Smooth muscle cell (in vitro differentiated cells): ENCODE measurements at regions not wholly inside any gene's neighbourhood (a gene's known extent, or its start where the extent isn't known, plus 50 kb on each side); places are given as distances from the start of the nearest gene placed in this dataset.

ENCODE experiments used
- DNase-seq: peaks from one replicate; lab custom pipeline; 2025; ENCODE audit not compliant: unreplicated experiment; lab: John Stamatoyannopoulos, UW
- H2AFZ ChIP-seq: fragments of 200-600 bp; sonication (generic); 2 replicates; pipeline ENCODE4 v1.6.0; 2016; ENCODE audit warnings: antibody characterized with exemption, low read depth, mild to moderate bottlenecking
- H3F3A ChIP-seq: fragments of 200-600 bp; sonication (generic); 2 replicates; pipeline ENCODE4 v1.6.0; 2017; ENCODE audit warnings: antibody characterized with exemption, low read depth
- H3K27ac ChIP-seq: fragments of 200-600 bp; sonication (generic); 2 replicates; pipeline ENCODE4 v1.5.1; 2016; ENCODE audit warnings: low read depth, mild to moderate bottlenecking
- H3K27me3 ChIP-seq: fragments of 200-600 bp; sonication (generic); 2 replicates; pipeline ENCODE4 v1.6.1; 2016; ENCODE audit warnings: low read depth, mild to moderate bottlenecking
- H3K36me3 ChIP-seq: fragments of 200-600 bp; sonication (generic); 2 replicates; pipeline ENCODE4 v1.5.1; 2016; ENCODE audit warnings: low read depth
- H3K4me1 ChIP-seq: fragments of 200-600 bp; sonication (generic); 2 replicates; pipeline ENCODE4 v1.5.1; 2016; ENCODE audit warnings: low read depth
- H3K4me2 ChIP-seq: fragments of 200-600 bp; sonication (generic); 2 replicates; pipeline ENCODE4 v1.6.0; 2016; ENCODE audit warnings: mild to moderate bottlenecking
- H3K4me3 ChIP-seq: fragments of 200-600 bp; sonication (generic); 2 replicates; pipeline ENCODE4 v1.5.1; 2016; ENCODE audit warnings: mild to moderate bottlenecking
- H3K79me2 ChIP-seq: fragments of 200-600 bp; sonication (generic); 2 replicates; pipeline ENCODE4 v1.6.0; 2016; ENCODE audit warnings: low read depth, mild to moderate bottlenecking
- H3K9ac ChIP-seq: fragments of 200-600 bp; sonication (generic); 2 replicates; pipeline ENCODE4 v1.6.0; 2016; ENCODE audit warnings: low read depth
- H3K9me3 ChIP-seq: fragments of 200-600 bp; sonication (generic); replicated peaks from 2 replicates; pipeline ENCODE4 v1.5.1; 2016; ENCODE audit warnings: low read depth
- H4K20me1 ChIP-seq: fragments of 200-600 bp; sonication (generic); 2 replicates; pipeline ENCODE4 v1.6.0; 2016; ENCODE audit warnings: low read depth
- WGBS: methylation state at CpG from one replicate; pipeline ENCODE4 v1.1.7; 2016; ENCODE audit warnings: low lambda C conversion rate; 5-methylcytosine and 5-hydroxymethylcytosine counted together
- TF ChIP-seq, protein P1 (sequence below): fragments of 200-600 bp; sonication (generic); IDR thresholded peaks from 2 replicates; pipeline ENCODE4 v1.5.1; 2017; ENCODE audit warnings: borderline replicate concordance, mild to moderate bottlenecking, antibody characterized with exemption; ENCODE audit not compliant: insufficient read depth, poor library complexity, severe bottlenecking

DNA sequence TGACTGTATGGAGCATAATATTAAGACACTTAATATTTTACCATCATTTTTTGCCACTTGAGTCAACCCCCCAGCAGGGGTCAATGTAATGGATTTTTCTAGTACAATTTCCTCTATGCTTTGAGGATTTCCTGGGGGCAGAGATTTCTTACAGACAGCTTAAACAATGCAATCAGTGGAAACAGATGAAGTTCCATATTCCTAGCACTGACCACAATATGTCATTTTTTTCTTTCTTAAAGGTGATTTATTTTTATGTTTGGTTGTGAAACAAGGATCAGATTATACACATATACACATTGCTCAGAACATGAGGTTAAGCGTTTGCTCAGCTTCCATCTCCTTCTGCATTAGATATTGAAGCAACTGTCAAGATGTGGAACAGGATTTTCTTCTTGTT lies 82.0 kb upstream of the ID4 start:
- Histone ChIP-seq H3K4me2 (no peak overlapping the region), H2AFZ (no peak overlapping the region), H4K20me1 (no peaks in the 10 kb centered on the region), H3K9ac (no peak overlapping the region), H3K9me3 (no peaks in the 10 kb centered on the region), H3K4me1 (peaks cover 6% of the 10 kb centered on the region), H3K27ac (no peak overlapping the region), H3F3A (no peaks in the 10 kb centered on the region), H3K36me3 (no peaks in the 10 kb centered on the region), H3K27me3 (no peaks in the 10 kb centered on the region), H3K79me2 (no peaks in the 10 kb centered on the region), H3K4me3 (no peak overlapping the region)
- 89% methylated on average over 1 of the region's 1 CpG for WGBS
- TF ChIP-seq, protein P1, sequence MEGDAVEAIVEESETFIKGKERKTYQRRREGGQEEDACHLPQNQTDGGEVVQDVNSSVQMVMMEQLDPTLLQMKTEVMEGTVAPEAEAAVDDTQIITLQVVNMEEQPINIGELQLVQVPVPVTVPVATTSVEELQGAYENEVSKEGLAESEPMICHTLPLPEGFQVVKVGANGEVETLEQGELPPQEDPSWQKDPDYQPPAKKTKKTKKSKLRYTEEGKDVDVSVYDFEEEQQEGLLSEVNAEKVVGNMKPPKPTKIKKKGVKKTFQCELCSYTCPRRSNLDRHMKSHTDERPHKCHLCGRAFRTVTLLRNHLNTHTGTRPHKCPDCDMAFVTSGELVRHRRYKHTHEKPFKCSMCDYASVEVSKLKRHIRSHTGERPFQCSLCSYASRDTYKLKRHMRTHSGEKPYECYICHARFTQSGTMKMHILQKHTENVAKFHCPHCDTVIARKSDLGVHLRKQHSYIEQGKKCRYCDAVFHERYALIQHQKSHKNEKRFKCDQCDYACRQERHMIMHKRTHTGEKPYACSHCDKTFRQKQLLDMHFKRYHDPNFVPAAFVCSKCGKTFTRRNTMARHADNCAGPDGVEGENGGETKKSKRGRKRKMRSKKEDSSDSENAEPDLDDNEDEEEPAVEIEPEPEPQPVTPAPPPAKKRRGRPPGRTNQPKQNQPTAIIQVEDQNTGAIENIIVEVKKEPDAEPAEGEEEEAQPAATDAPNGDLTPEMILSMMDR: no peak
- no peak for DNase-seq

DNA sequence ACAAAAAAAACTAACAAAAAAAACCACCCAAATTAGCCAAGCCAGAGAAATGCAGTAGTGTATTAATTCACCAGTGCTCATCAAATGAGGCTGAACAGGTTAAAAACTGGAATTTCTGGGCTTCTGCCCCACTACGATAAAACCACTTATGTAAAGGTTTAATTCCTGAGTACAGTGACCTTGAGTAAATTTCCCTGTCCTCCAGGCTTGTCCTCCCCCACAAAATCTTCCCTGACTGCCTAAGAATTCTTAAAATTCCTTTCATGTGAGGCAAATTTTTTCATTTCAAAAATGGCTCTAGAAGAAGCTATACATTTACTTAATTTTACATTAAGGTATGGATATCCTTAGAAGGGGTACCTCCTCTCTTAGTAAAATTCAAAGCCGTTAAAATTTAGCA lies 80.1 kb upstream of the ID4 start:
- Histone ChIP-seq H4K20me1 (no peaks in the 10 kb centered on the region), H3K4me3 (no peak overlapping the region), H3K27me3 (no peaks in the 10 kb centered on the region), H3K27ac (peak overlapping the region; percentile 61), H3K9ac (no peak overlapping the region), H2AFZ (peak overlapping the region; percentile 42), H3K36me3 (no peaks in the 10 kb centered on the region), H3K4me1 (peaks cover 6% of the 10 kb centered on the region), H3K9me3 (no peaks in the 10 kb centered on the region), H3F3A (no peaks in the 10 kb centered on the region), H3K79me2 (no peaks in the 10 kb centered on the region), H3K4me2 (no peak overlapping the region)
- TF ChIP-seq, protein P1: no peak
- WGBS: 61% methylated on average over 2 of the region's 2 CpGs
- no peak for DNase-seq

DNA sequence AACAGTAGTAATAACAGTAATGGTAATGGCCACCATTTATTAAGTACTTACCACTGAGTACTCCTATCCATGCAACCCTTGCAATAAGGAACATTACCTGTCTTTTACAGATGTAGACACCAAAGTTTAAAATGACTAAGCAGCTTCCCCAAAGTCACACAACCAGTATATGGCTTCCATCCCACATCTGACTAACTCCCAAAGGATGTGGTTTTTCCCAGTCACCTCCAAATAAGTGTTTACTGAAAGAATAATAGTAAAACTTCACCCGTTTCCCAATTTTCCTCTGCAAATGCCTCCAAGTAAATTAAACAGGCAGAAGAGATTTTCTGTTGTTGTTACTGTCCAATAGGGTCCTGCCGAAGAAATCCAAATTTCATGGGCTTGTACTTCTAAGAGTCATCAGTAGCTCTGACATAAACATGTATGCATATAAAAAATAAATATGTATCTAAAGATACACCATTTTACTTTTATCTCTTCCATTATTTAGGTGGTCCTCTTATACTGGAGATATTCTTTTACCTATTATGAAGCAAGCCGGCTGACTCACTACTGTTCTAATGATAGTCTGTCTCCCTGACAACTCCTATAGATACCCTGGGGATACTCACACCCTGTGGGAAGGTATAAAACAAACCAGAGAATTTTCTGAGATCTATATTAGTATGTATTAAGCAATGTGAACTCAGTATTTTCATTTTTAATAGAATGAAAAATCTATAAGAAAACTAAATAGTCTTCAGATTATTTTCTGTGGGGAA lies 77.9 kb upstream of the ID4 start:
- peak overlapping the region; percentile 66 for H3K9ac ChIP-seq
- no peak for DNase-seq
- no peaks in the 10 kb centered on the region for H3K9me3 ChIP-seq
- peak overlapping the region; percentile 28 for H3K4me2 ChIP-seq
- H3K79me2 ChIP-seq: no peaks in the 10 kb centered on the region
- TF ChIP-seq, protein P1: no peak
- no peak overlapping the region for H3K4me3 ChIP-seq
- peaks cover 6% of the 10 kb centered on the region for H3K4me1 ChIP-seq
- 65% methylated on average over 3 of the region's 3 CpGs for WGBS
- no peak overlapping the region for H2AFZ ChIP-seq
- H4K20me1 ChIP-seq: no peaks in the 10 kb centered on the region
- no peaks in the 10 kb centered on the region for H3F3A ChIP-seq
- H3K36me3 ChIP-seq: no peaks in the 10 kb centered on the region
- no peaks in the 10 kb centered on the region for H3K27me3 ChIP-seq
- peak overlapping the region; percentile 91 for H3K27ac ChIP-seq

DNA sequence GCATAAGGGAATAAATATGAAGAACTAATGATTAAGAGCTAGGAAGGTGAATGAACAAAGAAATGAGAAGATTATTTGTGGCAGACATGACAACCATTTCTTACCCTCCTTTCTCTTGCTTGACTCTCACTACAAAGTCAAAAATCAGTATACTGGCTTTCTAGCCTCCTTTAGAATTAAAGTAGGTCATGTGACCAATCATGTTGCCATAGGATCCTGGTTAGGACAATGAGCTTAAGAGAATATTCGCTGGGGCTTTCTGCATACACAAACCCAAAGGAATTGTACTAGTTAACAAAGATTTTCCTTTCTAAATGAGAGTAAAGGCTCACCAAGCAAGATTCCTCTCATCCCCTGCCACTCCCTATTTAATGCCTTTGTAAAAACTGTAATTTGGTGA lies 76.0 kb upstream of the ID4 start:
- TF ChIP-seq, protein P1: no peak
- 91% methylated on average over 1 of the region's 1 CpG for WGBS

More for the DNA sequence above, 76.0 kb upstream of the ID4 start:
- Histone ChIP-seq H4K20me1 (no peaks in the 10 kb centered on the region), H3K4me3 (no peak overlapping the region), H2AFZ (no peak overlapping the region), H3K79me2 (no peaks in the 10 kb centered on the region), H3K4me1 (peaks cover 6% of the 10 kb centered on the region), H3K9ac (no peak overlapping the region), H3K9me3 (no peaks in the 10 kb centered on the region), H3K4me2 (no peak overlapping the region), H3F3A (no peaks in the 10 kb centered on the region), H3K36me3 (no peaks in the 10 kb centered on the region), H3K27ac (no peak overlapping the region), H3K27me3 (no peaks in the 10 kb centered on the region)
- DNase-seq: no peak
